OCI-LY7 (cell line): ENCODE measurements at regions not wholly inside any gene's neighbourhood (a gene's known extent, or its start where the extent isn't known, plus 50 kb on each side); places are given as distances from the start of the nearest gene placed in this dataset.

Experiments
- BruUV-seq: library from RNA; stranded (reverse); fragments of 400-500 nt; replicated peaks from 2 replicates; lab custom pipeline; 2021; lab: Mats Ljungman, UMichigan
- CTCF ChIA-PET: fragments of 300-600 bp; sonication (Branson Sonifier 250); formaldehyde crosslinking; loops from one replicate; lab custom pipeline; 2022; ENCODE audit warnings: antibody characterized with exemption; ENCODE audit not compliant: unreplicated experiment; lab: Charles Lee
- POLR2A ChIA-PET: fragments of 300-600 bp; sonication (Branson Sonifier 250); formaldehyde crosslinking; loops from one replicate; lab custom pipeline; 2022; ENCODE audit warnings: antibody characterized with exemption; lab: Charles Lee
- DNase-seq: peaks from one replicate; pipeline ENCODE4 v3.0.0-alpha.2; 2015; ENCODE audit warnings: low spot score
- H2AFZ ChIP-seq: fragments of 200-600 bp; sonication (generic), shearing (Covaris generic); 2 replicates; pipeline ENCODE4 v1.6.1; 2014; ENCODE audit warnings: mild to moderate bottlenecking, antibody characterized with exemption, low read length, moderate library complexity
- H3K27ac ChIP-seq: fragments of 200-600 bp; sonication (generic); 2 replicates; pipeline ENCODE4 v1.5.1; 2014; ENCODE audit warnings: mixed run types, low read depth, mild to moderate bottlenecking, moderate library complexity, low read length, inconsistent platforms; ENCODE audit not compliant: poor library complexity, severe bottlenecking
- H3K36me3 ChIP-seq: fragments of 200-600 bp; sonication (generic); 2 replicates; pipeline ENCODE4 v1.6.1; 2014; ENCODE audit warnings: mild to moderate bottlenecking, antibody characterized with exemption, low read length, moderate library complexity, mixed read lengths; ENCODE audit not compliant: insufficient read depth
- H3K4me1 ChIP-seq: fragments of 200-600 bp; sonication (generic); 2 replicates; pipeline ENCODE4 v1.5.1; 2014; ENCODE audit warnings: mild to moderate bottlenecking, low read length; ENCODE audit not compliant: insufficient read depth, poor library complexity, severe bottlenecking
- H3K4me2 ChIP-seq: fragments of 200-600 bp; sonication (generic); 2 replicates; pipeline ENCODE4 v1.6.1; 2014; ENCODE audit warnings: mild to moderate bottlenecking, low read length
- H3K4me3 ChIP-seq: fragments of 200-600 bp; sonication (generic); 2 replicates; pipeline ENCODE4 v1.5.1; 2014; ENCODE audit warnings: mild to moderate bottlenecking, low read depth, low read length; ENCODE audit not compliant: poor library complexity, severe bottlenecking
- H3K79me2 ChIP-seq: fragments of 200-600 bp; sonication (generic); 2 replicates; pipeline ENCODE4 v1.6.1; 2016; ENCODE audit warnings: low read depth, mild to moderate bottlenecking, low read length, moderate library complexity, mixed read lengths; ENCODE audit not compliant: insufficient read depth
- H3K9me2 ChIP-seq: fragments of 200-600 bp; sonication (generic); 2 replicates; pipeline ENCODE4 v1.6.1; 2016; ENCODE audit warnings: mild to moderate bottlenecking, low read length, mixed read lengths; ENCODE audit not compliant: insufficient read depth
- H3K9me3 ChIP-seq: fragments of 200-600 bp; sonication (generic); 2 replicates; pipeline ENCODE4 v1.6.1; 2014; ENCODE audit warnings: mild to moderate bottlenecking, mixed run types, low read length, mixed read lengths
- H4K20me1 ChIP-seq: fragments of 200-600 bp; sonication (generic); 2 replicates; pipeline ENCODE4 v1.6.1; 2014; ENCODE audit warnings: mild to moderate bottlenecking, antibody characterized with exemption, low read length, moderate library complexity, mixed read lengths; ENCODE audit not compliant: insufficient read depth
- CTCF ChIP-seq: fragments of 200-600 bp; sonication (generic); conservative IDR thresholded peaks from 2 replicates; pipeline ENCODE4 v1.5.1; 2014; ENCODE audit warnings: mild to moderate bottlenecking, antibody characterized with exemption, low read length, moderate library complexity, mixed read lengths
- EZH2phosphoT487 ChIP-seq: fragments of 200-600 bp; sonication (generic); IDR thresholded peaks from 2 replicates; pipeline ENCODE4 v1.6.1; 2018; ENCODE audit warnings: low read depth, borderline replicate concordance, mild to moderate bottlenecking, mixed run types, antibody characterized with exemption, low read length, moderate library complexity, mixed read lengths
- intact Hi-C: fragments of 100-400 bp; cut with micrococcal nuclease; formaldehyde crosslinking; loops from one replicate; pipeline ENCODE4 v1.10.0; 2022; ENCODE audit not compliant: unreplicated experiment

- TF ChIP-seq CTCF: no peak
- no peak for TF ChIP-seq EZH2phosphoT487
- ChIA-PET POLR2A (interaction anchor here (0.6 kb wide), 1 partner anchor 119 kb away, joined by 3 read pairs; no protein-coding TSS in a partner anchor), CTCF (no interaction called here)
- BruUV-seq: no TSS peak
- intact Hi-C loops: no loop called here
- no peak for DNase-seq
- Histone ChIP-seq H3K9me3 (no peaks in the 10 kb centered on the region), H3K4me3 (no peak overlapping the region), H3K27ac (no peak overlapping the region), H3K4me2 (no peak overlapping the region), H3K9me2 (no peaks in the 10 kb centered on the region), H3K36me3 (no peaks in the 10 kb centered on the region), H3K4me1 (no peaks in the 10 kb centered on the region), H3K79me2 (no peaks in the 10 kb centered on the region), H2AFZ (no peak overlapping the region), H4K20me1 (no peaks in the 10 kb centered on the region)
Observed at GRCh38 chr3:16114930-16115329, 59.5 kb upstream of the GALNT15 start.

- Histone ChIP-seq H3K9me3 (no peaks in the 10 kb centered on the region), H3K4me2 (no peak overlapping the region), H3K36me3 (no peaks in the 10 kb centered on the region), H2AFZ (no peak overlapping the region), H3K4me1 (no peaks in the 10 kb centered on the region), H3K27ac (no peak overlapping the region), H3K79me2 (no peaks in the 10 kb centered on the region), H3K9me2 (no peaks in the 10 kb centered on the region), H4K20me1 (no peaks in the 10 kb centered on the region), H3K4me3 (no peak overlapping the region)
- intact Hi-C loops: no loop called here
- TF ChIP-seq CTCF: no peak
- TF ChIP-seq EZH2phosphoT487: no peak
- no peak for DNase-seq
- ChIA-PET CTCF (no interaction called here), POLR2A (no interaction called here)
- BruUV-seq: no TSS peak
Observed at GRCh38 chr3:16118396-16118795, 56.1 kb upstream of the GALNT15 start.

- no peak for TF ChIP-seq EZH2phosphoT487
- no peak for TF ChIP-seq CTCF
- no peak overlapping the region for H2AFZ ChIP-seq
- no peak for DNase-seq
- intact Hi-C loops: no loop called here
- H3K36me3 ChIP-seq: no peaks in the 10 kb centered on the region
- no peak overlapping the region for H3K4me2 ChIP-seq
- no TSS peak for BruUV-seq
- H3K9me2 ChIP-seq: no peaks in the 10 kb centered on the region
- no peak overlapping the region for H3K4me3 ChIP-seq
- no peaks in the 10 kb centered on the region for H3K79me2 ChIP-seq
- no peaks in the 10 kb centered on the region for H3K4me1 ChIP-seq
- H3K9me3 ChIP-seq: no peaks in the 10 kb centered on the region
- no peak overlapping the region for H3K27ac ChIP-seq
- ChIA-PET POLR2A (interaction anchor here (0.7 kb wide), 1 partner anchor 226 kb away, joined by 3 read pairs; no protein-coding TSS in a partner anchor), CTCF (interaction anchor here (0.6 kb wide), 1 partner anchor 914 kb away, joined by 4 read pairs; the partner anchor contains the start of gene CAPN7)
- no peaks in the 10 kb centered on the region for H4K20me1 ChIP-seq
Observed at GRCh38 chr3:16119887-16120286, 54.6 kb upstream of the GALNT15 start.
